Pancreas (tissue), 10 donors: ENCODE measurements at regions not wholly inside any gene's neighbourhood (a gene's known extent, or its start where the extent isn't known, plus 50 kb on each side); places are given as distances from the start of the nearest gene placed in this dataset.
"Not testable (repeated sequence)": the region's sequence is repeated elsewhere in the genome, so short reads cannot be mapped to it uniquely, and the experiment has no call there.

Experiments used
- ATAC-seq, 4 donors: fragments of 200-7000 bp; cut with Tn5 transposase; one replicate each; pipeline versions ENCODE4 v1.8.0 to v1.9.1; 2020; ENCODE audit warnings: mild to moderate bottlenecking in 4 of 4, moderate library complexity in 4 of 4
- DNase-seq, 6 donors: peaks; one replicate each; pipeline ENCODE4 v3.0.0-alpha.2; 2020
- FAIRE-seq: peaks from 2 replicates; lab custom pipeline; 2012; peaks lifted over from hg19 to GRCh38; lab: Jason Lieb, UNC
- H3K27ac ChIP-seq, 4 donors: fragments of 200-600 bp; sonication (generic); 1 replicate in 3 of 4; 2 replicates in 1 of 4; pipeline versions ENCODE4 v1.5.0 to v1.8.0; 2020
- H3K27me3 ChIP-seq, 4 donors: fragments of 200-600 bp; one replicate each; pipeline ENCODE4 v1.8.0; 2021
- H3K36me3 ChIP-seq, 3 donors: fragments of 200-600 bp; sonication (generic) in 1 of 3; one replicate each; pipeline versions ENCODE4 v1.5.0 to v1.8.0; 2020 to 2021
- H3K4me1 ChIP-seq, 3 donors: fragments of 200-600 bp; one replicate each; pipeline ENCODE4 v1.8.0; 2021
- H3K4me3 ChIP-seq, 4 donors: fragments of 200-600 bp; sonication (generic) in 2 of 4; one replicate each; pipeline versions ENCODE4 v1.5.0 to v1.8.0; 2020 to 2021
- H3K9me3 ChIP-seq, 4 donors: fragments of 200-600 bp; one replicate each; pipeline ENCODE4 v1.8.0; 2021
- WGBS, 2 donors: extraction: QIAGEN DNeasy Blood & Tissue Kit; methylation state at CpG; one replicate each; pipeline ENCODE4 v1.1.7; 2013; 5-methylcytosine and 5-hydroxymethylcytosine counted together
- intact Hi-C, 3 donors: fragments of 100-400 bp; cut with DNase I; formaldehyde crosslinking; loops; one replicate each; pipeline versions ENCODE4 v1.11.1 to v1.14.2; 2022
- TF ChIP-seq, protein P1 (sequence below), 4 donors: fragments of 200-600 bp; sonication (generic) in 3 of 4; IDR thresholded peaks; one replicate each; pipeline versions ENCODE4 v1.5.0 to v1.8.0; 2021; ENCODE audit warnings: antibody characterized with exemption in 4 of 4
- donor health status: healthy with polysubstance abuse.
- donor health status: DM: no; HTN: no; CAD: no; lungs with moderate emphysema.
- donor health status: DM: no; HTN: no; CAD: no.
- donor health status: control.
- donor health status: control.
- donor health status: Bipolar disorder and iron deficiency.
- donor health status: DM: yes; HTN: yes; CAD: no.
- donor health status: DM: no; HTN: no; CAD: no.
- donor health status: DM: no; HTN: no; CAD: no.
- donor health status: DM: yes; HTN: yes; CAD: no.

DNA sequence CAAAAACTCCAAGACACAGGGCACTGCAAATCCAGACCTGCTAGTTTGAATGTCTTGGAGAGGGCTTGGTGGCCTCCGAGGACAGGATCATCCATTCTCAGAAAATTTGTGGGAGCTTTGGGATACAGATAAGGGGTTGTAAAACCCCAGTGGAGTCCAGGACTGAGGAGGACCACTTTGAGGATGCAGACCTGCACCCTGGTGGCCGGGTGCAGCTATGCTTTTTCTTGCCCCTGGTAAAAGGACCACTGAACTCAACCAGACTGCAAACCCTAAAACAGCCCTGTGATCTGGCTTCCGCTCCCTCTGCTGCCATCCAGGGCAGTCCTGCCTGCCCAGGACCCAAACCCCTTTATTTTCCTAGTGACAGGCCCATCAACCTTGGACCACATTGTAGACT lies 169.5 kb upstream of the DAAM1 start:
- FAIRE-seq (no peak), DNase-seq (no peak), ATAC-seq (no peak)
- no peaks in the 10 kb centered on the region for H3K4me1 ChIP-seq
- H3K27me3 ChIP-seq = no peaks in the 10 kb centered on the region
- intact Hi-C loops = no loop called here
- no peak overlapping the region for H3K4me3 ChIP-seq
- H3K36me3 ChIP-seq = no peaks in the 10 kb centered on the region
- TF ChIP-seq, protein P1, sequence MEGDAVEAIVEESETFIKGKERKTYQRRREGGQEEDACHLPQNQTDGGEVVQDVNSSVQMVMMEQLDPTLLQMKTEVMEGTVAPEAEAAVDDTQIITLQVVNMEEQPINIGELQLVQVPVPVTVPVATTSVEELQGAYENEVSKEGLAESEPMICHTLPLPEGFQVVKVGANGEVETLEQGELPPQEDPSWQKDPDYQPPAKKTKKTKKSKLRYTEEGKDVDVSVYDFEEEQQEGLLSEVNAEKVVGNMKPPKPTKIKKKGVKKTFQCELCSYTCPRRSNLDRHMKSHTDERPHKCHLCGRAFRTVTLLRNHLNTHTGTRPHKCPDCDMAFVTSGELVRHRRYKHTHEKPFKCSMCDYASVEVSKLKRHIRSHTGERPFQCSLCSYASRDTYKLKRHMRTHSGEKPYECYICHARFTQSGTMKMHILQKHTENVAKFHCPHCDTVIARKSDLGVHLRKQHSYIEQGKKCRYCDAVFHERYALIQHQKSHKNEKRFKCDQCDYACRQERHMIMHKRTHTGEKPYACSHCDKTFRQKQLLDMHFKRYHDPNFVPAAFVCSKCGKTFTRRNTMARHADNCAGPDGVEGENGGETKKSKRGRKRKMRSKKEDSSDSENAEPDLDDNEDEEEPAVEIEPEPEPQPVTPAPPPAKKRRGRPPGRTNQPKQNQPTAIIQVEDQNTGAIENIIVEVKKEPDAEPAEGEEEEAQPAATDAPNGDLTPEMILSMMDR (IDR thresholded peaks at IDR 0.05) = no peak
- 57 to 59% methylated on average over 3 of the region's 3 CpGs for WGBS, 2 donors
- H3K27ac ChIP-seq = no peak overlapping the region
- no peaks in the 10 kb centered on the region for H3K9me3 ChIP-seq

DNA sequence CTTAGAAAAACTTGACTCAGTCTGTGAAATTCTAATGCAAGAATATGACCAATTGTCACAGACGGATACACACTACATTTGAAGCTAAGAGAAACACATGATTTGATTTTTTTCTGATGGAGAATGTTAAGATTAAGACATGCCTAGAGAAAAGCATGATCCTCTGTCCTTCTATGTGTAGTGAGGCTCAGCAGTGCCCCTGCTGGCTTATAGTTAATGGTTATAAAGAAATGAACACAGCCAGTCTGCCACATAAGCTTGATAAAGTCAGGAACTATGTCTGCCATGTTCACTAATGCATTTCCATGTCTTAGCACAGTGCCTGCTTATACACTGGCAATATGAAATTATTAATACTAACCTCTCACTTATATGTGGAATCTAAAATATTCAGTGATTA lies 168.1 kb upstream of the DAAM1 start:
- DNase-seq (no peak), FAIRE-seq (no peak), ATAC-seq (peak in 3 of 4 donors; percentile 51 to 64 (median 59))
- no peaks in the 10 kb centered on the region for H3K4me1 ChIP-seq
- no peaks in the 10 kb centered on the region for H3K27me3 ChIP-seq
- H3K9me3 ChIP-seq = no peaks in the 10 kb centered on the region
- H3K36me3 ChIP-seq = no peaks in the 10 kb centered on the region
- 60 to 77% methylated on average over 1 of the region's 1 CpG for WGBS, 2 donors
- no peak overlapping the region for H3K4me3 ChIP-seq
- TF ChIP-seq, protein P1 (IDR thresholded peaks at IDR 0.05) = no peak
- no peak overlapping the region for H3K27ac ChIP-seq
- intact Hi-C loops = no loop called here

DNA sequence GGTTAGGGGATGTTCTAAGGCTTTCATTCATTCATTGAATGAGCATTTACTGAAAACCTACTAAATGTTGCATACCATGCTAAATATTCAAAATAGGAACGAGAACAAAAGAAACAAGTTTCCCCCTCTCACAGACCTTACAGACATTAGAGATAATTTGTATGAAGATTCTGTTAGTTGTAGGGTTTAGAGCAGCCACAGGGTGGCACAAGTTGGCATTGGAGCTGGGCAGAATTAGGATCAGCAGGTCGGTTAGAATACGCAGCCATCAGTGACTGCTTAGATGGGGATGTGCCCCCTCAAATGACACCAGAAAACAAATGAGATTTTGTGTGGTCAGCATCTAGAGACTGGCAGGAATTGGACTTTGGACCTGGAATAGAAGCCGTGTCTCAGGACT lies 166.3 kb upstream of the DAAM1 start:
- TF ChIP-seq, protein P1 (IDR thresholded peaks at IDR 0.05) = no peak
- Histone ChIP-seq H3K36me3 (no peaks in the 10 kb centered on the region), H3K4me3 (no peak overlapping the region), H3K27me3 (no peaks in the 10 kb centered on the region), H3K9me3 (no peaks in the 10 kb centered on the region), H3K4me1 (no peaks in the 10 kb centered on the region), H3K27ac (no peak overlapping the region)
- ATAC-seq (no peak), FAIRE-seq (no peak), DNase-seq (no peak)
- intact Hi-C loops = no loop called here
- 40% methylated on average over 4 of the region's 4 CpGs for WGBS, 2 donors

DNA sequence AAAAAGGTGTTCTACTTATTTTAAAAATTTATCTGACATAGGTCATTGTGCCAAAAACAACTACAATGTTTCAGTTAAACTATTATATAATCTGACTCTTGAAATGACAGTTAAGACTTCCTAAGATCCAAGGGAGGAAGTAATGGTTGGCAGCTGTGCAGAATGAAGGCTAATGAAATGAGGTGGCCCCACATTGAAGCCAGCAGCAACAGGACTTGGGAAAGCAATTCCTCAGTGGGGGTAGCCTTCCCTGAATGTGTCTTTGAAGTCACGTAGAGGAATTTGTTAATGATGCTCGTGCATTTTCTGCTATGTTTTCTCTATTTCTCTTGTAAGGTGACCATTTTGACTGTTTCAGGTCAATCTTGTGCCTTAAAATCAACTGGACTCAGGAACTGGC lies 162.4 kb upstream of the DAAM1 start:
- FAIRE-seq (no peak), ATAC-seq (no peak), DNase-seq (no peak)
- no peaks in the 10 kb centered on the region for H3K9me3 ChIP-seq
- no peaks in the 10 kb centered on the region for H3K4me1 ChIP-seq
- WGBS, 2 donors = 82 to 90% methylated on average over 2 of the region's 2 CpGs
- no peaks in the 10 kb centered on the region for H3K27me3 ChIP-seq
- H3K4me3 ChIP-seq = no peak overlapping the region
- H3K27ac ChIP-seq = no peak overlapping the region
- no peaks in the 10 kb centered on the region for H3K36me3 ChIP-seq
- TF ChIP-seq, protein P1 (IDR thresholded peaks at IDR 0.05) = no peak
- intact Hi-C loops = no loop called here

DNA sequence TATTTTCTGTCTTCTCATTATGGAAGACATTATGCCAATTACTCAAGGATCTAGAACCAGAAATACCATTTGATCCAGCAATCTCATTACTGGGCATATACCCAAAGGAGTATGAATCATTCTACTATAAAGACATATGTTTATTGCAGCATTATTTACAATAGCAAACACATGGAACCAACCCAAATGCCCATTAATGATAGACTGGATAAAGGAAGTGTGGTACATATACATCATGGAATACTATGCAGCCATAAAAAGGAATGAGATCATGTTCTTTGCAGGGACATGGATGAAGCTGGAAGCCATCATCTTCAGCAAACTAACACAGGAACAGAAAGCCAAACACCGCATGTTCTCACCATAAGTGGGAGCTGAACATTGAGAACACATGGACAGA lies 161.8 kb upstream of the DAAM1 start:
- intact Hi-C loops, DNase-seq, H3K27me3 ChIP-seq, H3K4me1 ChIP-seq, H3K27ac ChIP-seq, H3K4me3 ChIP-seq, FAIRE-seq, ATAC-seq, H3K36me3 ChIP-seq, H3K9me3 ChIP-seq: not testable (repeated sequence)
- WGBS, 2 donors = 93 to 96% methylated on average over 1 of the region's 1 CpG
